CD8-positive, alpha-beta memory T cell (primary cell): ENCODE measurements at regions not wholly inside any gene's neighbourhood (a gene's known extent, or its start where the extent isn't known, plus 50 kb on each side); places are given as distances from the start of the nearest gene placed in this dataset.

Source experiments
- CTCF ChIA-PET: fragments of 350-600 bp; sonication (Branson Sonifier 250); formaldehyde crosslinking; loops from one replicate; lab custom pipeline; 2021; ENCODE audit warnings: antibody characterized with exemption; lab: Charles Lee
- POLR2A ChIA-PET: fragments of 350-600 bp; sonication (Branson Sonifier 250); formaldehyde crosslinking; loops from one replicate; lab custom pipeline; 2021; ENCODE audit warnings: antibody characterized with exemption; lab: Charles Lee
- DNase-seq, 5 donors: peaks; one replicate each; pipeline versions ENCODE4 v3.0.0 to v3.0.0-alpha.2; 2020 to 2022; ENCODE audit warnings: mixed read lengths in 1 of 5
- H3K27ac ChIP-seq: one replicate; pipeline ENCODE4 v1.7.0; 2013; ENCODE audit warnings: low read depth, mild to moderate bottlenecking, low read length, moderate library complexity
- H3K27me3 ChIP-seq: 2 replicates; pipeline ENCODE4 v1.7.0; 2013; ENCODE audit warnings: low read length, mild to moderate bottlenecking; ENCODE audit not compliant: insufficient read depth, poor library complexity, severe bottlenecking
- H3K36me3 ChIP-seq: 2 replicates; pipeline ENCODE4 v1.7.0; 2013; ENCODE audit warnings: mild to moderate bottlenecking, low read length, moderate library complexity; ENCODE audit not compliant: insufficient read depth
- H3K4me1 ChIP-seq: 2 replicates; pipeline ENCODE4 v1.7.0; 2013; ENCODE audit warnings: mild to moderate bottlenecking, low read length, moderate library complexity; ENCODE audit not compliant: insufficient read depth
- H3K4me3 ChIP-seq: 2 replicates; pipeline ENCODE4 v1.7.0; 2013; ENCODE audit warnings: mild to moderate bottlenecking, low read length
- H3K9me3 ChIP-seq: 2 replicates; pipeline ENCODE4 v1.7.0; 2013; ENCODE audit warnings: mild to moderate bottlenecking, low read length
- H3K27ac Mint-ChIP-seq, 8 donors: one replicate each; pipeline ENCODE4 v1.8.0; 2020 to 2021; ENCODE audit warnings: mixed read lengths in 8 of 8, mild to moderate bottlenecking in 6 of 8, inconsistent platforms in 3 of 8, moderate library complexity in 3 of 8
- H3K27me3 Mint-ChIP-seq, 2 donors: one replicate each; pipeline ENCODE4 v1.8.0; 2020 to 2021; ENCODE audit warnings: mixed read lengths in 2 of 2, mild to moderate bottlenecking in 1 of 2, moderate library complexity in 1 of 2
- H3K36me3 Mint-ChIP-seq, 3 donors: one replicate each; pipeline ENCODE4 v1.8.0; 2020 to 2021; ENCODE audit warnings: mixed read lengths in 3 of 3, inconsistent platforms in 1 of 3, mild to moderate bottlenecking in 1 of 3
- H3K4me1 Mint-ChIP-seq, 3 donors: one replicate each; pipeline ENCODE4 v1.8.0; 2020 to 2021; ENCODE audit warnings: mixed read lengths in 3 of 3, inconsistent platforms in 1 of 3, mild to moderate bottlenecking in 1 of 3
- H3K4me3 Mint-ChIP-seq, 7 donors: one replicate each; pipeline ENCODE4 v1.8.0; 2020 to 2021; ENCODE audit warnings: mixed read lengths in 7 of 7, mild to moderate bottlenecking in 6 of 7, moderate library complexity in 4 of 7, inconsistent platforms in 2 of 7
- H3K9me3 Mint-ChIP-seq, 5 donors: one replicate each; pipeline ENCODE4 v1.8.0; 2020 to 2022; ENCODE audit warnings: mixed read lengths in 5 of 5, mild to moderate bottlenecking in 3 of 5, moderate library complexity in 2 of 5, inconsistent platforms in 1 of 5

DNA sequence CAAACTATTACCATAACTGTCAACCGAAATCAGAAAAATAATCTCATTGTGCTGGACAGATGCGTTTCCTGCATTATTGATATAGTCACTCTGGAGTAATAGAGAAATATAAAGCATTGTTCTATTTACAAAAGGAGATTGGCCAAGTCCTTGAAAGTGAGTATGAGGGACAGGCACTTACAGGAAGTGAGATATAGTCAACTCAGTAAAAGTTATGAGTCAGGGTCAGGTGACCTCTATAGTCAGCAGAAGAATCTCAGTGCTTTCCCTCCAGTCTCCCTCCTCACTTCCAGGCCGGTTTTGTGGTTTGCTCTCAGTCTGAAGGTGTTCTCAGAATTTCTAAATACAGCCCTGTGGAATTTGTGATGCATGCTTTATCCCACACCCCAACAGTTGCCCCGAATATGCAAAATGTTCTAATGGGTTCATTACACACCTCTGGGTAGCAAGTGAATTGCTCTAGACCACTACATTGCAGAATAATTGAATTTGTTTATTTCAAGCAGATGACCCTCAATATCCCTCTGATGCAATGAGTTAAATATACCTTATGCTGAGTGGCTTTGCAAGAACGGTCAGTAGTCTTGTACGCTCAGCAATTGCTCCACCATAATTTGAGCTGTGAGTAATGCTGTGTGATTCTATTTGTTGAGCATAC is 787.7 kb downstream of the MCTP2 start:
- Mint-ChIP-seq H3K27me3 (peaks cover 0 to 1% of the 10 kb centered on the region in 2 donors), H3K36me3 (no peaks in the 10 kb centered on the region), H3K9me3 (peaks cover 0 to 12% (median 4%) of the 10 kb centered on the region in 5 donors), H3K4me1 (no peaks in the 10 kb centered on the region), H3K4me3 (no peak overlapping the region), H3K27ac (no peak overlapping the region)
- CTCF ChIA-PET: no interaction called here
- Histone ChIP-seq H3K27me3 (no peaks in the 10 kb centered on the region), H3K4me1 (no peaks in the 10 kb centered on the region), H3K27ac (no peak overlapping the region), H3K9me3 (no peaks in the 10 kb centered on the region), H3K4me3 (no peak overlapping the region), H3K36me3 (no peaks in the 10 kb centered on the region)
- DNase-seq: no peak
- POLR2A ChIA-PET: no interaction called here

GRCh38 chr15:95019907-95020306 is 788.5 kb downstream of the MCTP2 start:
- no peaks in the 10 kb centered on the region for H3K9me3 ChIP-seq
- ChIA-PET CTCF (no interaction called here), POLR2A (no interaction called here)
- no peak overlapping the region for H3K27ac Mint-ChIP-seq
- no peak overlapping the region for H3K27ac ChIP-seq
- H3K36me3 ChIP-seq: no peaks in the 10 kb centered on the region
- H3K4me3 Mint-ChIP-seq: no peak overlapping the region
- H3K4me1 ChIP-seq: no peaks in the 10 kb centered on the region
- H3K4me1 Mint-ChIP-seq: no peaks in the 10 kb centered on the region
- H3K27me3 ChIP-seq: no peaks in the 10 kb centered on the region
- H3K36me3 Mint-ChIP-seq: no peaks in the 10 kb centered on the region
- H3K4me3 ChIP-seq: no peak overlapping the region
- H3K27me3 Mint-ChIP-seq: peaks cover 0 to 1% of the 10 kb centered on the region in 2 donors
- no peak for DNase-seq
- H3K9me3 Mint-ChIP-seq: peaks cover 0 to 12% (median 4%) of the 10 kb centered on the region in 5 donors

- H3K4me1 Mint-ChIP-seq: no peaks in the 10 kb centered on the region
- peaks cover 0 to 12% (median 4%) of the 10 kb centered on the region in 5 donors for H3K9me3 Mint-ChIP-seq
- H3K36me3 Mint-ChIP-seq: no peaks in the 10 kb centered on the region
- Histone ChIP-seq H3K4me3 (no peak overlapping the region), H3K36me3 (no peaks in the 10 kb centered on the region), H3K4me1 (no peaks in the 10 kb centered on the region), H3K9me3 (no peaks in the 10 kb centered on the region), H3K27me3 (no peaks in the 10 kb centered on the region), H3K27ac (no peak overlapping the region)
- DNase-seq: no peak
- H3K27me3 Mint-ChIP-seq: peaks cover 0 to 1% of the 10 kb centered on the region in 2 donors
- H3K27ac Mint-ChIP-seq: no peak overlapping the region
- no peak overlapping the region for H3K4me3 Mint-ChIP-seq
- CTCF ChIA-PET: no interaction called here
- POLR2A ChIA-PET: no interaction called here
Measured at GRCh38 chr15:95021816-95022215, 790.5 kb downstream of the MCTP2 start.

- no peak for DNase-seq
- Mint-ChIP-seq H3K4me3 (no peak overlapping the region), H3K9me3 (peaks cover 0 to 12% (median 4%) of the 10 kb centered on the region in 5 donors), H3K4me1 (no peaks in the 10 kb centered on the region), H3K27me3 (peaks cover 0 to 1% of the 10 kb centered on the region in 2 donors), H3K27ac (no peak overlapping the region), H3K36me3 (no peaks in the 10 kb centered on the region)
- Histone ChIP-seq H3K27ac (no peak overlapping the region), H3K9me3 (no peaks in the 10 kb centered on the region), H3K36me3 (no peaks in the 10 kb centered on the region), H3K27me3 (no peaks in the 10 kb centered on the region), H3K4me1 (no peaks in the 10 kb centered on the region), H3K4me3 (no peak overlapping the region)
- ChIA-PET CTCF (no interaction called here), POLR2A (no interaction called here)
Measured at GRCh38 chr15:95024351-95024750, 793.0 kb downstream of the MCTP2 start.

- POLR2A ChIA-PET: no interaction called here
- DNase-seq: no peak
- Histone ChIP-seq H3K9me3 (no peaks in the 10 kb centered on the region), H3K4me1 (no peaks in the 10 kb centered on the region), H3K27me3 (no peaks in the 10 kb centered on the region), H3K4me3 (no peak overlapping the region), H3K27ac (no peak overlapping the region), H3K36me3 (no peaks in the 10 kb centered on the region)
- CTCF ChIA-PET: no interaction called here
- H3K4me1 Mint-ChIP-seq: no peaks in the 10 kb centered on the region
- H3K4me3 Mint-ChIP-seq: no peak overlapping the region
- no peaks in the 10 kb centered on the region for H3K36me3 Mint-ChIP-seq
- H3K27me3 Mint-ChIP-seq: no peaks in the 10 kb centered on the region
- H3K27ac Mint-ChIP-seq: no peak overlapping the region
- peaks cover 2 to 20% (median 4%) of the 10 kb centered on the region in 5 donors for H3K9me3 Mint-ChIP-seq
Measured at GRCh38 chr15:95025924-95026728, 794.8 kb downstream of the MCTP2 start.

DNA sequence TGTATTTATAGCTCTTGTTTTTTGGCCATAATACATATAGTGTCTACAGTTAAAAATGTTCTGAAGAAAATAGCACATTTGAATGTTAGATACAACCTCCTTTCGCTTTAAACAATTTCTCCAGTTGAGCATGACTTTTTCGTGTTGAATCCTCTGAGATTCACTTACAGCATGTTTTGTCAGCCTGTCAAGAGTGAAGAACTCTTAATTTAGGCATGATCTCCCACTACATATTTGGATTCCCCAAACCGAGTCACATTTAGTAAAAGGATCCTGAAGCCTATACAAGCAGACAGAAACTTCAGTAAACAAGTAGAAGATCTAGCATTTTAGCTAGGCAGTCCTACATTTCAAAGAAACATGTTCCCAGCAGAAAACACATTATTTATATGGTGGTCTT is 796.6 kb downstream of the MCTP2 start:
- H3K4me1 Mint-ChIP-seq: no peaks in the 10 kb centered on the region
- H3K4me3 Mint-ChIP-seq: no peak overlapping the region
- no peaks in the 10 kb centered on the region for H3K36me3 Mint-ChIP-seq
- no peak overlapping the region for H3K27ac Mint-ChIP-seq
- no peak for DNase-seq
- H3K4me1 ChIP-seq: no peaks in the 10 kb centered on the region
- H3K9me3 ChIP-seq: no peaks in the 10 kb centered on the region
- ChIA-PET POLR2A (no interaction called here), CTCF (no interaction called here)
- peaks cover 0 to 8% (median 2%) of the 10 kb centered on the region in 5 donors for H3K9me3 Mint-ChIP-seq
- no peak overlapping the region for H3K4me3 ChIP-seq
- H3K27me3 ChIP-seq: no peaks in the 10 kb centered on the region
- no peaks in the 10 kb centered on the region for H3K36me3 ChIP-seq
- no peaks in the 10 kb centered on the region for H3K27me3 Mint-ChIP-seq
- H3K27ac ChIP-seq: no peak overlapping the region

DNA sequence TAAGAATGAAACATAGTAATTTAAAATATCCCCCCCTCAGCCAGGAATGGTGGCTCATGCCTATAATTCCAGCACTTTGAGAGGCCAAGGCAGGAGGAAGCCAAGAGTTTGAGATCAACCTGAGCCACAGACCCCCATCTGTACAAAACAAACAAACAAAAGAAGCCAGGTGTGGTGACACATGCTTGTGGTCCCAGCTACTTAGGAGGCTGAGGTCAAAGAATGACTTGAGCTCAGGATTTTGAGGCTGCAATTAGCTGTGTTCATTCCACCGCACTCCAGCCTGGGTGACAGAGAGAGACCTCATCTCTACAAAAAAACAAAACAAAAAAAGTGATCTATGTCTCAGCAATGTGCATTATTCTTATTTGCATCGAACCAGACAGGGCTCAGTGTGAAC is 800.8 kb downstream of the MCTP2 start:
- no peak overlapping the region for H3K27ac Mint-ChIP-seq
- H3K27me3 Mint-ChIP-seq: no peaks in the 10 kb centered on the region
- H3K36me3 Mint-ChIP-seq: no peaks in the 10 kb centered on the region
- Histone ChIP-seq H3K36me3 (no peaks in the 10 kb centered on the region), H3K27me3 (no peaks in the 10 kb centered on the region), H3K9me3 (no peaks in the 10 kb centered on the region), H3K4me1 (no peaks in the 10 kb centered on the region), H3K4me3 (no peak overlapping the region), H3K27ac (no peak overlapping the region)
- POLR2A ChIA-PET: no interaction called here
- CTCF ChIA-PET: no interaction called here
- no peak for DNase-seq
- H3K4me3 Mint-ChIP-seq: no peak overlapping the region
- H3K9me3 Mint-ChIP-seq: peaks cover 0 to 8% (median 5%) of the 10 kb centered on the region in 5 donors
- H3K4me1 Mint-ChIP-seq: no peaks in the 10 kb centered on the region

- no peaks in the 10 kb centered on the region for H3K36me3 Mint-ChIP-seq
- peaks cover 0 to 8% (median 6%) of the 10 kb centered on the region in 5 donors for H3K9me3 Mint-ChIP-seq
- H3K4me1 Mint-ChIP-seq: no peaks in the 10 kb centered on the region
- Histone ChIP-seq H3K27ac (no peak overlapping the region), H3K27me3 (no peaks in the 10 kb centered on the region), H3K36me3 (no peaks in the 10 kb centered on the region), H3K4me1 (no peaks in the 10 kb centered on the region), H3K4me3 (no peak overlapping the region), H3K9me3 (no peaks in the 10 kb centered on the region)
- no peak overlapping the region for H3K4me3 Mint-ChIP-seq
- no peak overlapping the region for H3K27ac Mint-ChIP-seq
- ChIA-PET CTCF (no interaction called here), POLR2A (no interaction called here)
- H3K27me3 Mint-ChIP-seq: no peaks in the 10 kb centered on the region
- DNase-seq: no peak
Measured at GRCh38 chr15:95035106-95035505, 803.7 kb downstream of the MCTP2 start.
